ENCODE measurements at regions not wholly inside any gene's neighbourhood (a gene's known extent, or its start where the extent isn't known, plus 50 kb on each side); places are given as distances from the start of the nearest gene placed in this dataset.

GRCh38 chr6:55659304-55659703 lies 80.3 kb upstream of the HMGCLL1 start:
- TF ChIP-seq RARB (CRISPR knock-in tag; IDR thresholded peaks at IDR 0.05): no peak
- no peak for TF ChIP-seq POU6F1 (CRISPR knock-in tag; IDR thresholded peaks at IDR 0.05; ENCODE audit: borderline replicate concordance, low read depth)
- no peak for TF ChIP-seq PATZ1 (CRISPR knock-in tag; IDR thresholded peaks at IDR 0.05; ENCODE audit: borderline replicate concordance)
- no peak for TF ChIP-seq SNAI2 (CRISPR knock-in tag; IDR thresholded peaks at IDR 0.05)
- no peak for TF ChIP-seq BACH2 (CRISPR knock-in tag; IDR thresholded peaks at IDR 0.05; ENCODE audit: borderline replicate concordance)
- no peak for TF ChIP-seq TOX (CRISPR knock-in tag; IDR thresholded peaks at IDR 0.05; ENCODE audit: borderline replicate concordance)
- no peak for TF ChIP-seq ESRRG (CRISPR knock-in tag; IDR thresholded peaks at IDR 0.05)
- TF ChIP-seq TSHZ2 (CRISPR knock-in tag; IDR thresholded peaks at IDR 0.05): no peak
- TF ChIP-seq ZFP3 (CRISPR knock-in tag; IDR thresholded peaks at IDR 0.05): no peak
- TF ChIP-seq CREB5 (CRISPR knock-in tag; IDR thresholded peaks at IDR 0.05; ENCODE audit: low read depth): no peak
- no peak for TF ChIP-seq OSR1 (CRISPR knock-in tag; IDR thresholded peaks at IDR 0.05)
- TF ChIP-seq ZFP30 (CRISPR knock-in tag; IDR thresholded peaks at IDR 0.05): no peak
- no peak for TF ChIP-seq TCF4 (CRISPR knock-in tag; IDR thresholded peaks at IDR 0.05; ENCODE audit: borderline replicate concordance)
- TF ChIP-seq ZNF70 (CRISPR knock-in tag; IDR thresholded peaks at IDR 0.05): no peak

Data from SK-N-SH treated with all-trans-retinoic acid at 6 μM for 48 hours (cell line).